Left lung (tissue), 4 donors: ENCODE measurements at regions not wholly inside any gene's neighbourhood (a gene's known extent, or its start where the extent isn't known, plus 50 kb on each side); places are given as distances from the start of the nearest gene placed in this dataset.

ENCODE experiments used
- ATAC-seq: fragments of 200-7000 bp; cut with Tn5 transposase; one replicate; pipeline ENCODE4 v1.9.1; 2020; ENCODE audit warnings: moderate library complexity
- DNase-seq, 4 donors: peaks; one replicate each; pipeline ENCODE4 v3.0.0-alpha.2; 2013 to 2020
- H3K27ac ChIP-seq, 2 donors: fragments of 200-600 bp; sonication (generic) in 1 of 2; one replicate each; pipeline versions ENCODE4 v1.5.0 to v1.8.0; 2020 to 2021
- H3K27me3 ChIP-seq, 2 donors: fragments of 200-600 bp; sonication (generic) in 1 of 2; one replicate each; pipeline versions ENCODE4 v1.5.0 to v1.8.0; 2020 to 2021
- H3K36me3 ChIP-seq, 2 donors: fragments of 200-600 bp; sonication (generic) in 1 of 2; one replicate each; pipeline versions ENCODE4 v1.5.0 to v1.8.0; 2020 to 2021
- H3K4me1 ChIP-seq, 2 donors: fragments of 200-600 bp; one replicate each; pipeline ENCODE4 v1.8.0; 2021
- H3K4me3 ChIP-seq, 2 donors: fragments of 200-600 bp; sonication (generic) in 1 of 2; one replicate each; pipeline versions ENCODE4 v1.5.0 to v1.8.0; 2020 to 2021; ENCODE audit warnings: mild to moderate bottlenecking in 1 of 2
- H3K9me3 ChIP-seq, 2 donors: fragments of 200-600 bp; sonication (generic) in 1 of 2; one replicate each; pipeline versions ENCODE4 v1.5.0 to v1.8.0; 2020 to 2021
- CTCF ChIP-seq, 2 donors: fragments of 200-600 bp; sonication (generic) in 1 of 2; IDR thresholded peaks; one replicate each; pipeline versions ENCODE4 v1.5.0 to v1.8.0; 2021; ENCODE audit warnings: antibody characterized with exemption in 2 of 2
- intact Hi-C, 2 donors: fragments of 100-400 bp; cut with DNase I; formaldehyde crosslinking; loops; one replicate each; pipeline versions ENCODE4 v1.11.2 to v1.14.2; 2022
- donor health status: DM: no; HTN: yes; CAD: no.
- donor health status: DM: no; HTN: no; CAD: no.

GRCh38 chr4:126233483-126233882, 918.7 kb downstream of the FAT4 start:
- no peaks in the 10 kb centered on the region for H3K36me3 ChIP-seq
- no peak overlapping the region for H3K27ac ChIP-seq
- no peak for DNase-seq
- no peaks in the 10 kb centered on the region for H3K4me1 ChIP-seq
- no peak overlapping the region for H3K4me3 ChIP-seq
- TF ChIP-seq CTCF (IDR thresholded peaks at IDR 0.05) = no peak
- ATAC-seq = no peak
- H3K9me3 ChIP-seq = peaks cover 5 to 21% of the 10 kb centered on the region in 2 donors
- intact Hi-C loops = no loop called here
- H3K27me3 ChIP-seq = no peaks in the 10 kb centered on the region

GRCh38 chr4:126238013-126238412, 923.3 kb downstream of the FAT4 start:
- Histone ChIP-seq H3K4me3 (no peak overlapping the region), H3K4me1 (no peaks in the 10 kb centered on the region), H3K9me3 (peaks cover 5 to 21% of the 10 kb centered on the region in 2 donors), H3K36me3 (no peaks in the 10 kb centered on the region), H3K27me3 (no peaks in the 10 kb centered on the region), H3K27ac (no peak overlapping the region)
- TF ChIP-seq CTCF (IDR thresholded peaks at IDR 0.05) = no peak
- intact Hi-C loops = no loop called here
- no peak for ATAC-seq
- DNase-seq = no peak

GRCh38 chr4:126241634-126242033, 926.9 kb downstream of the FAT4 start:
- no peak overlapping the region for H3K27ac ChIP-seq
- DNase-seq (no peak), ATAC-seq (no peak)
- intact Hi-C loops = no loop called here
- H3K4me3 ChIP-seq = no peak overlapping the region
- no peaks in the 10 kb centered on the region for H3K4me1 ChIP-seq
- TF ChIP-seq CTCF (IDR thresholded peaks at IDR 0.05) = no peak
- H3K9me3 ChIP-seq = peaks cover 0 to 10% of the 10 kb centered on the region in 2 donors
- no peaks in the 10 kb centered on the region for H3K27me3 ChIP-seq
- H3K36me3 ChIP-seq = no peaks in the 10 kb centered on the region

- Histone ChIP-seq H3K36me3 (no peaks in the 10 kb centered on the region), H3K9me3 (peaks cover 0 to 7% of the 10 kb centered on the region in 2 donors), H3K27me3 (no peaks in the 10 kb centered on the region), H3K27ac (no peak overlapping the region), H3K4me3 (no peak overlapping the region), H3K4me1 (no peaks in the 10 kb centered on the region)
- no peak for ATAC-seq
- intact Hi-C loops = no loop called here
- DNase-seq = peak in 2 of 4 donors; percentile 20 to 38
- no peak for TF ChIP-seq CTCF (IDR thresholded peaks at IDR 0.05)
Observed at GRCh38 chr4:126242679-126243390, 928.1 kb downstream of the FAT4 start.

- ATAC-seq (no peak), DNase-seq (no peak)
- no peak for TF ChIP-seq CTCF (IDR thresholded peaks at IDR 0.05)
- H3K4me1 ChIP-seq = no peaks in the 10 kb centered on the region
- H3K36me3 ChIP-seq = no peaks in the 10 kb centered on the region
- no peak overlapping the region for H3K4me3 ChIP-seq
- peaks cover 0 to 7% of the 10 kb centered on the region in 2 donors for H3K9me3 ChIP-seq
- H3K27ac ChIP-seq = no peak overlapping the region
- intact Hi-C loops = no loop called here
- H3K27me3 ChIP-seq = no peaks in the 10 kb centered on the region
Observed at GRCh38 chr4:126247409-126247808, 932.7 kb downstream of the FAT4 start.
